Activated CD4-positive, alpha-beta T cell treated with anti-CD3 and anti-CD28 coated beads for 1 hour (primary cell): ENCODE measurements at regions not wholly inside any gene's neighbourhood (a gene's known extent, or its start where the extent isn't known, plus 50 kb on each side); places are given as distances from the start of the nearest gene placed in this dataset.
"Not testable (repeated sequence)": the region's sequence is repeated elsewhere in the genome, so short reads cannot be mapped to it uniquely, and the experiment has no call there.

ENCODE experiments used
- DNase-seq: peaks from one replicate; pipeline ENCODE4 v3.0.0-alpha.2; 2020

GRCh38 chr11:37969336-37969735, 1371.3 kb upstream of the RAG2 start:
- not testable (repeated sequence) for DNase-seq

DNA sequence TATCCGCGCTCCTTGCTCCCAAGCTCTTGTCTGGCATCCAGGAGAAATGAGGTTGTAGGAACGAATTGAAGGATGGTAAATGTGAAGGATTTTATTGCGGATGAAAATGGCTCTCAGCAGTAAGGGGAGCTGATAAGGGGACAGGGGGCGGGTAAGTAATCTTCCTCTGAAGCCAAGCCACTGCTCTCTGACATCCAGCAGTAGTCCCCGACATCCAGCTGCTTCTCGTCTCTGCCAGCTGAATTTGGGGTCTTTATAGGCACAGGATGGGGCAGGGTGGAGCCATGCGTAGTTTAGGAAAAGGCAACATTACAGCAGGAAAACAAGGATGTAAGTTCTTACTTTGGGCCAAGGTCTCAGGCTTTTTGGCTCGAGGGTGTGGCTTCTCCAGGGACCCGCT, 1370.1 kb upstream of the RAG2 start:
- no peak for DNase-seq

GRCh38 chr11:37967635-37968034, 1369.6 kb upstream of the RAG2 start:
- no peak for DNase-seq

DNA sequence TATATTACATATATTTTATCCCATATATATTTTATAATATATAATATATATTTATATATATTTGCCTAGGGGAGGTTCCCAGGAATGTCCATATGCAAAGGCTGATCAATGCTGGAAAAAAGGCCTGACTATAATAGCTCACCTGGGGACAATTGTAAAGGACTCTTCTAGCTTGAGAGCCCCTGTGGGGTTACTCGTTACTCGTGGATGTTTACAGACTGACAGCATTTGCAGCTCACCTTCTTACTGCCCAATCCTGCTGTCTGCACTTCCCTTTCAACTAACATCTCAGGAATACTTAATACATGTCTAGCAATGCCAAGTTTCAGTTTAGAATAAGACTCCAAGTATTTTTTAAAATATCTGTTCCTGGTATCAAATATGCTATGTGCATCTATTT, 1365.4 kb upstream of the RAG2 start:
- DNase-seq: no peak

GRCh38 chr11:37957717-37958116, 1359.7 kb upstream of the RAG2 start:
- DNase-seq: no peak

- DNase-seq: no peak
These were observed 1354.0 kb upstream of the RAG2 start for GRCh38 chr11:37951996-37952395.

DNA sequence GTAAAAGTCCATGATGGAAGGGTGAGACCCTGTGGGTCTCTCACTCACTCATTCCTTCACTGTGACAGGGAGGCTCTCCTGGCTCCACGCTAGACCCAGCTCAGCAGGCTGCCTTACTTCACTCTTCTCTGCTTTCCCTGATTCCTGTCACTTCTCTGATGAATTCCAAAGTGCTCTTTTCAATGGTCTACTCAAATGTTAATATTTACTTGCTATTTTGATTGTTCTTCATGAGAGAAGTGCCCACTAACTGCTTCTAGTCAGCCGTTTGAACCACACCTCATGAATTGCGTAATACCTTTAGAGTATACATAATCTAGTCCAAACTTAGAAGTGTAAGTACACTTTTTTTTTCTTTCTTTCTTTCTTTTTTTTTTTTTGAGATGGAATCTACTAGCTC, 1350.2 kb upstream of the RAG2 start:
- no peak for DNase-seq

GRCh38 chr11:37947821-37948220, 1349.8 kb upstream of the RAG2 start:
- DNase-seq: no peak

- no peak for DNase-seq
These were observed 1348.2 kb upstream of the RAG2 start for GRCh38 chr11:37946155-37946766.

- no peak for DNase-seq
These were observed 1344.0 kb upstream of the RAG2 start for GRCh38 chr11:37942081-37942480.

DNA sequence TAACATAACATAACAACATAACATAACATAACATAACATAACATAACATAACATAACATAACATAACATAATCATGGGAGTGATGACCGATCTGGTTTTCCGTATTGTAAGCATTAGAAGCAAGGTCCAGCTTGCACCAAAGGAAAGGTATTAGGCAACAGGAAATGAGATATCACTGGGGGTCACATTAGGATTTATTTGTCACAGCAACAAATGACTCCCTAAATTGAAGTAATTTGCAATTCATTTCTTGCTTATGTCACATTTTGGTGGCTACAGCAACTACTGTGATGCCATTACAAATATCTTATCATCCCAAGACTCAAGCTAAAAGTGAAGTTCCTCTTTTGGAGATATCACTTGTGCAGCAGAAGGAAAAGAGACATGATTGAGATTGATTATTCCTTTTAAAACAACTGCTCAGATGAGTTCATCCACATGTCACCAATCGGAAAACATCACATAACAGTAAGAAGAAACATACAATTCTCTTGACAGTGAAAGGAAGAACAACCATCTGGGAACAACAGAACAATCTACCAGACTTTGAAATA, 1331.1 kb upstream of the RAG2 start:
- no peak for DNase-seq

DNA sequence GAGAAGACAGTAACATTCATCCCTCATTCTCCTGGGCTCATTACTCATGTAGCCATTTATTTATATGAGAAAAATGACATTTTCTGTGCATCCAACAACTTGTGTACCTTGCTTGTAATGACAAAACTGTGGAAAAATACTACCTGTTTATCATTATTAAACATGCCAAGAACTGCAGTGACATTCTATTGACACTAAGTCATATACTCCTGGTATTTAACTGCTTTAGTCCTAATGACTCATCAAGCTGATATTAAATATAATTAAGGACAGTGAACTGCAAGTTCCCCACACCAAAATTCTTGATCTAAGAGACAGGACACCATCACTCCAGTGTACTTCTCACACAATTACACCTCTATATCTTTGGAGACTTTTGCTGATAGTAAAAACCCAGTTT, 1328.7 kb upstream of the RAG2 start:
- DNase-seq: no peak

DNA sequence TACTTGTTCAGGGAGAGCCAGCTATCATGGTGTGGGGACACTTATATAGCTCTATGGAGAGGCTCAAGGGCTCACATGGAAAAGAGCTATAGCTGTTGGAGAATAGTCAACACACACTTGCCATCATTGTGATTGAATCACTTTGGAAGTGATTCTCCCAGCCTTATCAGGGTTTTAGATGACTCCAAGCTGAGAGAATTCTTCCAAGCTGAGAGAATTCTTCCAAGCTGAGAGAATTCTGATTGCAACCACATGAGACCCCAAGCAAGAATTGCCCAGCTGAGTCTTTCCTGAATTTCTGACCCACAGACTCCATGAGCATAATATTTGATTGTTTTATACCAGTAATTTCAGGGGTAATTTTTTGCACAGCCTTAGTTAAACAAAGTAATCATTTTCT, 1318.3 kb upstream of the RAG2 start:
- DNase-seq: no peak

DNA sequence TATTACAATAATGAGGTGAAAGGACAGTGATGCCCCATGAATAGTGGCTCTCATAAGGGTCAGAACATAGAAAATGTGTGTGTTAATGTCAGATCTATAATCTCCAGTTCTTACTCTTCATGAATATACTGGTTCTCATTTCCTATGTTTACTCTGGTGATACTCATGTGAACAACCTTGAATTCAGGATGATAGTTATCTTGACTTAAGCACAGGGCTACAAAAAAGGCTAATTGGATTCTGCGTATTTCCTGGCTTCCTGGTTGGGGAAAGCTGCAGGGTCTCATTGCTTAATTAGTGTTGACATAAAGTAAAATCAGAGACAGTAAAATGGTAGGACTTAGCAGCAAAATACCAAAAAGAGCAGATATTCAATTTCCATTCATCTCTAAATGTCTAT, 1316.8 kb upstream of the RAG2 start:
- no peak for DNase-seq

- DNase-seq: no peak
These were observed 1310.1 kb upstream of the RAG2 start for GRCh38 chr11:37908219-37908548.

DNA sequence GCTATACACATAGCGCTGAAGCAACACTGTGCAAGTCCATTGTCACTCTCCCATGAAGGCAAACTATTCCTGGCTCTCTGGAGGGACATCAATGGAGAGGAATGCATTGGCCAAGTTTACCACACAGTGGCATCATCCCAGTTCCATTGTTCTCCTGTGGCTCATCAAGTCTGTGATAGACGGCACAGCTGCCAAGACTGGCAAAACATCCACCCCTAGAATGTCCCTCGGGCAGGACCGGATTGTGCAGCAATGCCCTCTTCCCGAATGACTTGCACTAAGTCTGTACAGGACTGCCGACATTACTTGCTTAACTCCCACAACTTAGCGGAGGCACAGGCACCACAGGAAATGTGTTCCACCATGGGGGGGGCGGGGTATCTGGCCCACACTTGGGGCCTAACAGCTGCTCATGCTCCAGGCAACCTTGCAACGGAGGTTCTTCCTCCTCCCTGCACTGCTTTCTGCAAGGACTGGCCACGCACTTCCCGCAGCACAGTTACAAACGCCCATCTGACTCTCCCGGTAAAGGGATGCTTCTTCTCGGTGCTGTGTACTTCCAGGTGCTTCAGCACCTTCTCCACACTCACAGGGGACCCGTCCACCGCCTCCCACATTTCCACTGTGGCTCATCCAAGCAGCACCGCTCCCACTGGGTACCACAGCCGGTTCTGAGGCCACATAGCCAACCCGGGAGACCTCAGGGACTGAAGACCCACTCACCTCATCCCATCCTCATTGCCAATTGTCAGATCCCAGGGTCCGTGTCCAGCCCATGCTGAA, 1309.6 kb upstream of the RAG2 start:
- no peak for DNase-seq

GRCh38 chr11:37905707-37906417, 1307.8 kb upstream of the RAG2 start:
- no peak for DNase-seq

DNA sequence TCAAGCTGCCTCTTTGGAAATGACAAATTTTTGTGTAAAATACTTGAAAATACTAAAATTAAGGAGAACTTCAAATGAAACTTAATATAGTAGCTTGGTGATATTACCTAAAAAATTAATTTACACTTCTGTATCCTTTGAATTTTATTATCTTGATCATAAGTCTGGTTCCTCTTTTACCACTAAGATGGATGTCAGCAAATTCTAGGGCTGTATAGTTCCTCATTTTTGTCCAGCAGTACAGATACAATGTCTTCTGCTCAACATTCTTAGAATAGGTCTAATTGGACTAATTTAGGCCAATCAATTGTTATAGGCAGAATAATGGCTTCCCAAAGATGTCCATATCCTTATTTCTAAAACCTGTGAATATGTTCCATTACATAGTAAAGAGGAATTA, 1298.0 kb upstream of the RAG2 start:
- no peak for DNase-seq

GRCh38 chr11:37881741-37882140, 1283.7 kb upstream of the RAG2 start:
- DNase-seq: no peak

DNA sequence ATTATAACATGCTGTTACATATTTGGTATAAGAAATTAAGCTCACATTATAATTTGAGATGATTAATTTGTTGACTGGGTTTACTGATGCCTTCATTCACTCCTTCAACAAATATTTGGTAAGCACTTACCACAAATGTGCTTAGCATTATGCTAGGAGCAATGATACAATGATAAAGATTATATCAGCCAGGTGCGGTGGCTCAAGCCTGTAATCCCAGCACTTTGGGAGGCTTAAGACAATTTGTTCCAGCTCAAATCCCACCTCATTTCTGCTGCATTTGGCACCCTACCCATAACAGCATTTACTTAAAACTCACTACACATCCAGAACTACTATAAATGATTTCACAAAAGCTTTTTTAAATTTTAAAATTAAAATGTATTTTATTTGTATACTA, 1263.6 kb upstream of the RAG2 start:
- DNase-seq: no peak

DNA sequence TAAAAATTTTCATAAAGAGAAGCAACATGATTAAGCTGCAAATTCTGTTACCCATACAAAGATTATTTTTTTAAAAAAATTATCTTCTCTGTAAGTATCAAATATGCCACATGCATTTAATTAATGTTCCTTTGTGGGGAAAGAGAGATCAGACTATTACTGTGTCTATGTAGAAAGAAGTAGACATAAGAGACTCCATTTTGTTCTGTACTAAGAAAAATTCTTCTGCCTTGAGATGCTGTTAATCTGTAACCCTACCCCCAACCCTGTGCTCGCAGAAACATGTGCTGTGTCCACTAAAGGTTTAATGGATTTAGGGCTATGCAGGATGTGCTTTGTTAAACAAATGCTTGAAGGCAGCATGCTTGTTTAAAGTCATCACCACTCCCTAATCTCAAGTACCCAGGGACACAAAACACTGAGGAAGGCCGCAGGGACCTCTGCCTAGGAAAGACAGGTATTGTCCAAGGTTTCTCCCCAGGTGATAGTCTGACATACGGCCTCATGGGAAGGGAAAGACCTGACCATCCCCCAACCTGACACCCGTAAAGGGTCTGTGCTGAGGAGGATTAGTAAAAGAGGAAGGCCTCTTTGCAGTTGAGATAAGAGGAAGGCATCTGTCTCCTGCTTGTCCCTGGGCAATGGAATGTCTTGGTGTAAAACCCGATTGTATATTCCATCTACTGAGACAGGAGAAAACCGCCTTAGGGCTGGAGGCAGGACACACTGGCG, 1260.9 kb upstream of the RAG2 start:
- DNase-seq: not testable (repeated sequence)

DNA sequence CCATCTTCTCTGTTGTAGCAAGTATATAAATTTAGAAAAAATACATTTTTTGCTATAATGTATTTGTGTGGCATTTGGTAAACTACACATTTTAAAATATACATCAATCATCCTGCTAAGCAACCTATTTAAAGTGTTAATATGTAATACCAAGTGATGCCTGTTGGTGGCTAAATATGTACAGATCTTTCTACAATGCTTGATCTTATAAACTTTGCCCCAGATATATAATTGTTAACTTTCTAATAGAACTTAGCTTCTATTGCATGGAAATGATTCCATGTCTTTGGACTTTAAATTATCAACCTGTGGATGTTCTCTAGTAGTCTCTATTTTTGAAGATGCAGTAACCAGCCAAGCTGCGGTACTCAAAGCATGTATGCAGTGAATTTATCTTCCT, 1260.4 kb upstream of the RAG2 start:
- no peak for DNase-seq

GRCh38 chr11:37857726-37858125, 1259.7 kb upstream of the RAG2 start:
- DNase-seq: no peak
